GM23338 (cell line): ENCODE measurements at regions not wholly inside any gene's neighbourhood (a gene's known extent, or its start where the extent isn't known, plus 50 kb on each side); places are given as distances from the start of the nearest gene placed in this dataset.
"Not testable (repeated sequence)": the region's sequence is repeated elsewhere in the genome, so short reads cannot be mapped to it uniquely, and the experiment has no call there.

Source experiments
- ATAC-seq: fragments of 200-7000 bp; cut with Tn5 transposase; 3 replicates; pipeline ENCODE4 v1.9.1; 2020
- DNase-seq: peaks from one replicate; pipeline ENCODE4 v3.0.0-alpha.2; 2015; ENCODE audit warnings: low spot score
- H2AFZ ChIP-seq: fragments of 200-600 bp; sonication (generic); 2 replicates; pipeline ENCODE4 v1.8.0; 2016; ENCODE audit warnings: antibody characterized with exemption, mild to moderate bottlenecking, moderate library complexity
- H3F3A ChIP-seq: fragments of 200-600 bp; sonication (generic); replicated peaks from 2 replicates; pipeline ENCODE4 v1.8.0; 2017; ENCODE audit warnings: antibody characterized with exemption, mixed run types, low read depth
- H3K27ac ChIP-seq: fragments of 200-600 bp; sonication (generic); 2 replicates; pipeline ENCODE4 v1.6.1; 2016; ENCODE audit warnings: low read depth
- H3K27me3 ChIP-seq: fragments of 200-600 bp; sonication (generic); 2 replicates; pipeline ENCODE4 v1.8.0; 2016; ENCODE audit warnings: mild to moderate bottlenecking, mixed run types, moderate library complexity; ENCODE audit not compliant: insufficient read depth
- H3K36me3 ChIP-seq: fragments of 200-600 bp; sonication (generic); 2 replicates; pipeline ENCODE4 v1.8.0; 2016; ENCODE audit warnings: mild to moderate bottlenecking; ENCODE audit not compliant: insufficient read depth
- H3K4me1 ChIP-seq: fragments of 200-600 bp; sonication (generic); 2 replicates; pipeline ENCODE4 v1.8.0; 2016; ENCODE audit warnings: mild to moderate bottlenecking, moderate library complexity; ENCODE audit not compliant: insufficient read depth
- H3K4me2 ChIP-seq: fragments of 200-600 bp; sonication (generic); 2 replicates; pipeline ENCODE4 v1.7.1; 2017; ENCODE audit warnings: mixed run types
- H3K4me3 ChIP-seq: fragments of 200-600 bp; sonication (generic); 2 replicates; pipeline ENCODE4 v1.6.1; 2016; ENCODE audit warnings: mixed run types
- H3K79me2 ChIP-seq: fragments of 200-600 bp; sonication (generic); replicated peaks from 2 replicates; pipeline ENCODE4 v1.8.0; 2017; ENCODE audit warnings: mild to moderate bottlenecking; ENCODE audit not compliant: insufficient read depth
- H3K9me2 ChIP-seq: fragments of 200-600 bp; sonication (generic); 2 replicates; pipeline ENCODE4 v1.8.0; 2017; ENCODE audit not compliant: insufficient read depth
- H4K20me1 ChIP-seq: fragments of 200-600 bp; sonication (generic); replicated peaks from 2 replicates; pipeline ENCODE4 v1.8.0; 2017; ENCODE audit warnings: mild to moderate bottlenecking; ENCODE audit not compliant: insufficient read depth
- H3K27ac Mint-ChIP-seq: 2 replicates; pipeline ENCODE4 v1.8.0; 2020; ENCODE audit warnings: inconsistent platforms, mild to moderate bottlenecking, moderate library complexity, mixed read lengths
- H3K27me3 Mint-ChIP-seq: 3 replicates; pipeline ENCODE4 v1.8.0; 2022; ENCODE audit warnings: low read depth, mild to moderate bottlenecking, moderate library complexity, mixed read lengths, inconsistent platforms; ENCODE audit not compliant: insufficient read depth, poor library complexity
- H3K36me3 Mint-ChIP-seq: 3 replicates; pipeline ENCODE4 v1.8.0; 2021; ENCODE audit warnings: low read depth, mild to moderate bottlenecking, inconsistent platforms, moderate library complexity, mixed read lengths
- H3K4me1 Mint-ChIP-seq: 3 replicates; pipeline ENCODE4 v1.8.0; 2020; ENCODE audit warnings: mild to moderate bottlenecking, inconsistent platforms, mixed read lengths
- H3K4me3 Mint-ChIP-seq: 3 replicates; pipeline ENCODE4 v1.8.0; 2021; ENCODE audit warnings: moderate library complexity, mild to moderate bottlenecking, inconsistent platforms, mixed read lengths
- H3K9me3 Mint-ChIP-seq: 3 replicates; pipeline ENCODE4 v1.8.0; 2020; ENCODE audit warnings: moderate library complexity, mild to moderate bottlenecking, inconsistent platforms, mixed read lengths
- CREB1 ChIP-seq: fragments of 250-450 bp; sonication (Bioruptor Pico); IDR thresholded peaks from 2 replicates; pipeline ENCODE4 v1.5.0; 2020; ENCODE audit warnings: low read depth, mild to moderate bottlenecking, moderate library complexity
- CTCF ChIP-seq, 2 experiments: fragments of 200-600 bp in 1 of 2; sonication (generic) in 1 of 2; conservative IDR thresholded peaks; 2 replicates each; pipeline versions ENCODE4 v1.5.1 to v1.6.1; 2016 to 2017; ENCODE audit warnings: antibody characterized with exemption in 2 of 2, low read depth in 2 of 2, mild to moderate bottlenecking in 2 of 2, moderate library complexity in 1 of 2
- EZH2 ChIP-seq: fragments of 200-600 bp; sonication (generic); IDR thresholded peaks from one replicate; pipeline ENCODE4 v1.8.0; 2017; ENCODE audit warnings: antibody characterized with exemption, mild to moderate bottlenecking, low read depth; ENCODE audit not compliant: unreplicated experiment
- JUNB ChIP-seq: IDR thresholded peaks from one replicate; pipeline ENCODE4 v1.6.1; 2016; ENCODE audit warnings: antibody characterized with exemption; ENCODE audit not compliant: unreplicated experiment
- NANOG ChIP-seq: IDR thresholded peaks from 2 replicates; pipeline ENCODE4 v1.6.1; 2016; ENCODE audit warnings: antibody characterized with exemption, borderline replicate concordance
- STAT1 ChIP-seq: IDR thresholded peaks from one replicate; pipeline ENCODE4 v1.6.1; 2016; ENCODE audit warnings: antibody characterized with exemption; ENCODE audit not compliant: unreplicated experiment
- ZNF331 ChIP-seq: fragments of 250-450 bp; sonication (Bioruptor Pico); IDR thresholded peaks from 2 replicates; pipeline ENCODE4 v1.5.0; 2020; ENCODE audit warnings: low read depth, mild to moderate bottlenecking, moderate library complexity
- ZNF462 ChIP-seq: fragments of 250-450 bp; sonication (Bioruptor Pico); IDR thresholded peaks from 2 replicates; pipeline ENCODE4 v1.5.0; 2020; ENCODE audit warnings: mild to moderate bottlenecking, moderate library complexity
- TF ChIP-seq, protein P1 (sequence below): IDR thresholded peaks from one replicate; pipeline ENCODE4 v1.6.1; 2018; ENCODE audit warnings: antibody characterized with exemption; ENCODE audit not compliant: unreplicated experiment

DNA sequence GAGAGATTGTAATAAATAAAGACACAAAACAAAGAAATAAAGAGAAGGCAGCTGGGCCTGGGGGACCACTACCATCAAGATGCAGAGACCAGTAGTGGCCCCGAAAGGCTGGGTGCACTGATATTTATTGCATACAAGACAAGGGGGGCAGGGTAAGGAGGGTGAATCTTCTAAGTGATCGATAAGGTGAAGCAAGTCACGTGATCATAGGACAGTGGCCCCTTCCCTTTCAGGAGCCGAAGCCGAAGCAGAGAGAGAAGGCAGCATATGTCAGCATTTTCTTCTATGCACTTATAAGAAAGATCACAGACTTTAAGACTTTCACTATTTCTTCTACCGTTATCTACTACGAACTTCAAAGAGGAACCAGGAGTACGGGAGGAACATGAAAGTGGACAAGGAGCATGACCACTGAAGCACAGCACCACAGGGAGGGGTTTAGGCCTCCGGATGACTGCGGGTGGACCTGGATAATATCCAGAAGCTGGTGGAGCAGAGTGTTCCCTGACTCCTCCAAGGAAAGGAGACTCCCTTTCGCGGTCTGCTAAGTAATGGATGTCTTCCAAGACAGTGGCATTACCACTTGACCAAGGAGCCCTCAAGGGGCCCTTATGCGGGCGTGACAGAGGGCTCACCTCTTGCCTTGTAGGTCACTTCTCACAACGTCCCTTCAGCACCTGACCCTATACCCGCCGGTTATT, 126.4 kb downstream of the RBM46 start:
- H2AFZ ChIP-seq, H4K20me1 ChIP-seq, H3K9me3 Mint-ChIP-seq, H3F3A ChIP-seq, H3K36me3 ChIP-seq, H3K27ac ChIP-seq, H3K27me3 Mint-ChIP-seq, H3K4me1 ChIP-seq, H3K4me3 Mint-ChIP-seq, H3K4me3 ChIP-seq, H3K36me3 Mint-ChIP-seq, DNase-seq, H3K4me2 ChIP-seq, ATAC-seq, H3K27ac Mint-ChIP-seq, H3K79me2 ChIP-seq, H3K27me3 ChIP-seq, H3K9me2 ChIP-seq: not testable (repeated sequence)
- peaks cover 21% of the 10 kb centered on the region for H3K4me1 Mint-ChIP-seq

GRCh38 chr4:154908168-154908567, 127.1 kb downstream of the RBM46 start:
- DNase-seq = no peak
- no peak for ATAC-seq
- no peak overlapping the region for H2AFZ ChIP-seq
- TF ChIP-seq ZNF462 (CRISPR knock-in tag) (no peak), CREB1 (CRISPR knock-in tag) (no peak), CTCF (conservative IDR thresholded peaks at IDR 0.05; ENCODE audit: low read depth in 2 of 2) (no peak), EZH2 (no peak), STAT1 (no peak), JUNB (no peak), ZNF331 (no peak), NANOG (no peak)
- TF ChIP-seq, protein P1, sequence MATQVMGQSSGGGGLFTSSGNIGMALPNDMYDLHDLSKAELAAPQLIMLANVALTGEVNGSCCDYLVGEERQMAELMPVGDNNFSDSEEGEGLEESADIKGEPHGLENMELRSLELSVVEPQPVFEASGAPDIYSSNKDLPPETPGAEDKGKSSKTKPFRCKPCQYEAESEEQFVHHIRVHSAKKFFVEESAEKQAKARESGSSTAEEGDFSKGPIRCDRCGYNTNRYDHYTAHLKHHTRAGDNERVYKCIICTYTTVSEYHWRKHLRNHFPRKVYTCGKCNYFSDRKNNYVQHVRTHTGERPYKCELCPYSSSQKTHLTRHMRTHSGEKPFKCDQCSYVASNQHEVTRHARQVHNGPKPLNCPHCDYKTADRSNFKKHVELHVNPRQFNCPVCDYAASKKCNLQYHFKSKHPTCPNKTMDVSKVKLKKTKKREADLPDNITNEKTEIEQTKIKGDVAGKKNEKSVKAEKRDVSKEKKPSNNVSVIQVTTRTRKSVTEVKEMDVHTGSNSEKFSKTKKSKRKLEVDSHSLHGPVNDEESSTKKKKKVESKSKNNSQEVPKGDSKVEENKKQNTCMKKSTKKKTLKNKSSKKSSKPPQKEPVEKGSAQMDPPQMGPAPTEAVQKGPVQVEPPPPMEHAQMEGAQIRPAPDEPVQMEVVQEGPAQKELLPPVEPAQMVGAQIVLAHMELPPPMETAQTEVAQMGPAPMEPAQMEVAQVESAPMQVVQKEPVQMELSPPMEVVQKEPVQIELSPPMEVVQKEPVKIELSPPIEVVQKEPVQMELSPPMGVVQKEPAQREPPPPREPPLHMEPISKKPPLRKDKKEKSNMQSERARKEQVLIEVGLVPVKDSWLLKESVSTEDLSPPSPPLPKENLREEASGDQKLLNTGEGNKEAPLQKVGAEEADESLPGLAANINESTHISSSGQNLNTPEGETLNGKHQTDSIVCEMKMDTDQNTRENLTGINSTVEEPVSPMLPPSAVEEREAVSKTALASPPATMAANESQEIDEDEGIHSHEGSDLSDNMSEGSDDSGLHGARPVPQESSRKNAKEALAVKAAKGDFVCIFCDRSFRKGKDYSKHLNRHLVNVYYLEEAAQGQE = no peak

More at GRCh38 chr4:154908168-154908567, 127.1 kb downstream of the RBM46 start:
- Histone ChIP-seq H3K4me3 (no peak overlapping the region), H4K20me1 (no peaks in the 10 kb centered on the region), H3F3A (no peaks in the 10 kb centered on the region), H3K79me2 (no peaks in the 10 kb centered on the region), H3K9me2 (peaks cover 4% of the 10 kb centered on the region; the same call in 1 of the 2 replicates), H3K4me2 (no peak overlapping the region), H3K4me1 (peaks cover 9% of the 10 kb centered on the region), H3K27ac (no peak overlapping the region), H3K27me3 (no peaks in the 10 kb centered on the region), H3K36me3 (no peaks in the 10 kb centered on the region)
- H3K27ac Mint-ChIP-seq = no peak overlapping the region
- H3K9me3 Mint-ChIP-seq = no peaks in the 10 kb centered on the region; the same call in 2 of the 3 replicates
- peaks cover 2% of the 10 kb centered on the region for H3K27me3 Mint-ChIP-seq
- H3K4me3 Mint-ChIP-seq = no peak overlapping the region
- no peaks in the 10 kb centered on the region for H3K36me3 Mint-ChIP-seq
- peaks cover 21% of the 10 kb centered on the region for H3K4me1 Mint-ChIP-seq
